HG02943 (cell line): ENCODE measurements at regions not wholly inside any gene's neighbourhood (a gene's known extent, or its start where the extent isn't known, plus 50 kb on each side); places are given as distances from the start of the nearest gene placed in this dataset.
"Not testable (repeated sequence)": the region's sequence is repeated elsewhere in the genome, so short reads cannot be mapped to it uniquely, and the experiment has no call there.

ENCODE experiments used
- ATAC-seq: cut with Tn5 transposase; IDR thresholded peaks from one replicate; pipeline ENCODE4 v1.9.1; 2021; ENCODE audit warnings: mild to moderate bottlenecking, low read depth, moderate library complexity; ENCODE audit not compliant: unreplicated experiment

GRCh38 chr7:121531175-121532070, 135.3 kb upstream of the FAM3C start:
- ATAC-seq, result no peak

- peak; percentile 100 for ATAC-seq
Observed at GRCh38 chr7:121530227-121531174, 134.4 kb upstream of the FAM3C start.

GRCh38 chr7:121529003-121529402, 132.9 kb upstream of the FAM3C start:
- no peak for ATAC-seq

GRCh38 chr7:121526210-121526609, 130.1 kb upstream of the FAM3C start:
- ATAC-seq, result not testable (repeated sequence)

- no peak for ATAC-seq
Observed at GRCh38 chr7:121525155-121525819, 129.2 kb upstream of the FAM3C start.

- no peak for ATAC-seq
Observed at GRCh38 chr7:121521711-121522400, 125.7 kb upstream of the FAM3C start.

- no peak for ATAC-seq
Observed at GRCh38 chr7:121520911-121521310, 124.8 kb upstream of the FAM3C start.

- ATAC-seq, result peak; percentile 67
Observed at GRCh38 chr7:121519548-121520521, 123.7 kb upstream of the FAM3C start.

- no peak for ATAC-seq
Observed at GRCh38 chr7:121517591-121517990, 121.5 kb upstream of the FAM3C start.

- no peak for ATAC-seq
Observed at GRCh38 chr7:121516821-121517220, 120.7 kb upstream of the FAM3C start.

GRCh38 chr7:121515630-121516401, 119.7 kb upstream of the FAM3C start:
- ATAC-seq, result no peak

- ATAC-seq, result no peak
Observed at GRCh38 chr7:121515229-121515628, 119.1 kb upstream of the FAM3C start.

- no peak for ATAC-seq
Observed at GRCh38 chr7:121513105-121513504, 117.0 kb upstream of the FAM3C start.

- ATAC-seq, result no peak
Observed at GRCh38 chr7:121510858-121511482, 114.9 kb upstream of the FAM3C start.

GRCh38 chr7:121510302-121510701, 114.2 kb upstream of the FAM3C start:
- ATAC-seq, result no peak

GRCh38 chr7:121505540-121506182, 109.6 kb upstream of the FAM3C start:
- ATAC-seq, result no peak

GRCh38 chr7:121505021-121505420, 108.9 kb upstream of the FAM3C start:
- ATAC-seq, result no peak
